CD4-positive, alpha-beta T cell treated with Interferon gamma for 1 hour (primary cell): ENCODE measurements at regions not wholly inside any gene's neighbourhood (a gene's known extent, or its start where the extent isn't known, plus 50 kb on each side); places are given as distances from the start of the nearest gene placed in this dataset.
"Not testable (repeated sequence)": the region's sequence is repeated elsewhere in the genome, so short reads cannot be mapped to it uniquely, and the experiment has no call there.

ENCODE experiments used
- DNase-seq: peaks from one replicate; pipeline ENCODE4 v3.0.0-alpha.2; 2020

DNA sequence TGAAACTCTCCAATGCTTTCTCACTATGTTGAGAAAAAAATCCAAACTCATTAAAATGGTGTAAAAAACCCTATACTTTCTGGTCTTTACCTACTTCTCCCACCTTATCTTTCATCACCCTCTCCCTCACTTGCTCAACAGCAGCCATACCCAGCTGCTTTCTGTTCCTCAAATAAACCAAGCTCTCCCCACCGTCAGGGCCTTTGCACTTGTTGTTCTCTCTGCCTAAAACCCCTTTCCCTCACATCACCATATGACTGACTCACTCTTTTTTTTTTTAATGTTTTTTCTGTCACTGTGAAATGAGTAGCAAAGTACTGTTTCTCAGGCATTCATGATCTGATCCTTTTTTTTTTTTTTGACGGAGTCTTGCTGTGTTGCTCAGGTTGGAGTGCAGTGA lies 122.3 kb upstream of the TMEM164 start:
- peak; percentile 43 for DNase-seq

DNA sequence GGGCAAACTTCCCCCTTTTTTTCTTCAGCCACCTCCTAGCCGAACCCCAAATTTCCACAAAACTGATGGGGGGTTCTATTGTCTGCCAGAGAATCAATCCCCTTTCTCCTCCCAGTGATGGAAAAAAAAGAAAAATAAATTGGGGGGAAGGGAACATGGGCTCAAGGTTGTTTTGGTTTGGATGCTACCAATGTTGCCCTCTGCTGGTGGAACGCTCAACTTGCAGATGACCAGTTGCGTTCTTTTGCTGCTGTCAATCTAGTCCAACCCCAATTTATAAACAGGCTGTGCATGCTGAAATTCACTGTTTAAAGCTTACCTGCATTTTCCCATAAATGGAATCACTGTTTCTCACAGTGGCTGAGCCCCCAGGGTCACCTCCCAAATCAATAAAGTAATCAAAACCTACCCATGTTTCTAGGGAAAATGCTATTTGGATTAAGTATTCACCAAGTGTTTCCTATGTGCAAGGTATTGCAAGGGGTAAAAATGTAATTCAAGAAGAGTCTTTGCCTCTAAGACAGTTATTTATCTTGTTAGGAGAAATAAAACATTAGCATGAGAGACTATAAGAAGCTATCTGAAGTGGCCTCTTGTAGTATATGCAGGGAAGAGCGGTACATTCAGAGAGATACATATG lies 116.7 kb upstream of the TMEM164 start:
- DNase-seq: peak; percentile 16

GRCh38 chrX:109889289-109890006 lies 113.5 kb upstream of the TMEM164 start:
- peak; percentile 19 for DNase-seq

DNA sequence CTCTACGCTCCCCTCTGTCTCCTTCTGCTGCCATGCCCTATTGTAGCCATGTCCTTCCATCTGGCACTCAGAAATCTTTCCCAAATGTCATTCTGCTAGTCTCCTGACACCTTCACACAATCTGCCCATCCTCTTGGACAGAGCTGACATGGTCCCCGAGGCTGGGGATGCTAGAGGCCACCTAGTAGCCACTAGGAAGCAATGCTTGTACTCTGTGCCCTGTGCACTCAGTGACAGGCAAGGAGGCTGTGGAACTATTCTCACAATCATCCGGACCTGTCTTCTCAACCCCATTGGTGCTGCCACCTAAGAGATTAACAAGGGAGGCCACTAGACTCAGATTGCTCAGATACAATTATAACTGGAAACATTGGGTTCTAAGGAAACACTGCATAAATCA lies 112.6 kb upstream of the TMEM164 start:
- no peak for DNase-seq

GRCh38 chrX:109890910-109891502 lies 111.9 kb upstream of the TMEM164 start:
- DNase-seq: peak; percentile 41

GRCh38 chrX:109896024-109896423 lies 106.9 kb upstream of the TMEM164 start:
- not testable (repeated sequence) for DNase-seq

DNA sequence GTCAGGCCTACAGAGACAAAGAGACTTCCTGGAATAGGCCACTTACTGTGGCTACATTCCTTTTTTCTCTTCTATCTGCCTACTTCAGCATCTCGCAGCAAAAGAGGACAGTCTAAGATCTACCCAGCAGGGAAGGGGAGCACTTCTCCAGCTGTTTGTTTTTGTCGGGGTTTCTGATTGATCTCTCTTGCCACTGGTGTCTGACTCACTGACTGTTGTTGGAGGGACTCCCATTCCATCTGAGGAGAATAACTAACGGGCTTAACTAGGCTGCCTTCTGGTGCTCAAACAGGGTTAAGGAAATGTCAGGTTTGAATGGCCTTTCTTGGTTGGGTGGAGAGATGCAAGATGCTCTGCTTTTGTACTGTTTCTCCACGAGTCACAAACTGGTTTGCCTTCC lies 100.2 kb upstream of the TMEM164 start:
- no peak for DNase-seq

DNA sequence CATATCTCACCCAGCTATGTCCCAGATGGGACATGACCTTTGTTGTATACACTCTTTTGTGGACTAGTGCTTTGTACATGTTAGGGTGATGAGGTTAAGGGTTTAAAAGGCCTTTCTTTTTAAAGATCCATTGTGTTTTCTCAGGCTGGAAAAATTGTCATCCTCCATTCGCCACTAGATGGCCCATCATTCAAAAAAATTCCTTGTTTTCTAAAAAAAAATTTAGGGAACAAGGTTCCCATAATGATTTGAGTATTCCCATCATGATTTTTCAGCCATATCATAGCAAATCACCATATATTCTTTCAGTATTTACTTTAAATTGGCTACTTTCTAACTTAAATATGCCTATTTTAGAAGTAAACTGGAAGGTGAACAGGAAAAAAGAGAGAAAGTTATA lies 91.9 kb upstream of the TMEM164 start:
- DNase-seq: no peak

- not testable (repeated sequence) for DNase-seq
These were observed 89.9 kb upstream of the TMEM164 start for GRCh38 chrX:109912993-109913392.

DNA sequence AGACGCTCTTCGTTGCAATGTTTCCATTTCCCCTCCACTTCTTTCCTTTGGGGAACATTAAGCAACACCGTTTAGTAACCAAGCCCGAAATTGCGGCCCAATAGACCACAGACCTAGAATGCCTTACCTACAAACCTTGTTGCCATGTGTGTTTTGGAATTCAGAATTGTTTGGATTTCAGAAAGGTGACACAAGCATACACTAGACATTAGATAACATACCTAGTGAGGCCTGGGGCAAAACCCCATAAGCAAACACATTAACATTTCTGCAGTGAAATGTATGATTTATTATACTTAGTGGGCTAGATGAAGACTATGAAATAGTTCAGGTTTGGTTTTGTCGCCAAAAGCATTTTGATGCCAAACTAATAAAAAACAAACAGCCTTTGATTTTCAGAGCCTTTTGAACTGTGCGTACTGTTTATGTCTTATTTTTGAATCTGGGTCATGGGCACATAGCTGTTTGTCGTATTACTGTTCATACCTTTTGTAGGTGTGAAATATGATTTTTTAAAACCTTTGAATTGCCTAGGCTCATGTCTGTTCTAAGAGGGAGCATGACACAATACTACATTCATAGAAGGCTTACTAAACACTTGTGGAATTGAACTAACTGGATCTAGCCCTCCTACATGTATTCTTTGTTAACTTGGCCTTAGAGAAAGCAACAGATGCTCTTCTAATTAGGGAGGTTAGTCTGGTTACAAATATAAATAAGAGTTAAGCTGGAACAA lies 88.6 kb upstream of the TMEM164 start:
- no peak for DNase-seq

DNA sequence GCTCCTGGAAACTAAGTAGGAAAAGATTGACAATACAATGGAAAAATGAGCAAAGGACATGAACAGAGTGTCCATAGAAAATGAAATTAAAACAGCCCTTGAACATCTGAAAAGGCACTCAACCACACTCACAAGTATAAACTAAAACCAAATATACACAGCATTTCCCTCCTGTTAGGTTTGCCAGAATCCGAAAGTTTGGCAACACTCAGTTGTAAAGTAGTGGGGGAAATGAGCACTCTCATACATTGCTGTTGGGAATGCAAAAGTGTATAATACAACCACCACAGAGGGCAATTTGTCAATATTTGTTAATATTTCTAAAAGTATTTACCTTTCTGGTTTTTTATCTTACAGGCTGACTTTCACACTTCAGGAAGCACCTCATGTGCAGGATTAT lies 84.2 kb upstream of the TMEM164 start:
- no peak for DNase-seq

DNA sequence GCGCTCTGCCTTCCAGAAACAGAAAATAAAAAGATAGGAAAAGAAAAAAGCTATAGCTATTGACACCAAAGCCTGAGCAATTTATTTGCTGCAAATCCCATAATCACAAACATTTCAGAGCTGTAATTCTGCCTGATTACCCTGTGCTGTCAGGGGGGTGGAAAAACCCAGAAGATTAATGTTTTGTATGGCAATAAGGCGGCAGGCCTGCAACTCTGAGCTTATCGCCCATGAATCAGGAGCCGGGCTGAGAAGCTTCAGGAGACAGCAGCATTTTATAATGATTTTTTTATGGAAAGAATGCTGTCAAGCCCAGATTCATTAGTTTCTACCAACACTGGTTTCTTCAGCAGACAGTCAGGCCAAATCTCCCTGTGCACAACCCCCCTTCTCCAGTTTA lies 82.6 kb upstream of the TMEM164 start:
- no peak for DNase-seq

DNA sequence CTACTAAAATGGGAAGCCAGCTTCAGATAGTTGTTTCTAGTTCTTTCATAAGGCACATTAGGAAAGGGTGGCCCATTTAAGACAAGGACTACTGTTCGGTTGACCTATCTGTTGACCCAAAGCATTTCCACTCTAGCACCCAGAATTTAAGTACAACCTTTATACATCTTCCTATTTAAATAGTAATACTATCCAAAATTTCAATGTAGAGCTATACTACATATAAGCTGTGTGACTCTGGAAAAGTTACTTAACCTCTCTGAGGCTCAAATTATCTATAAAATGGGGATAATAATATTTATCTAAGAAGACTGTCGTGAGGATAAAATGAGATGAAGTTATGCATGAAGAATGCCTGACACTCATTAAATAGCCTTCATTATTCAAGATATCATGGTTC lies 82.0 kb upstream of the TMEM164 start:
- no peak for DNase-seq

DNA sequence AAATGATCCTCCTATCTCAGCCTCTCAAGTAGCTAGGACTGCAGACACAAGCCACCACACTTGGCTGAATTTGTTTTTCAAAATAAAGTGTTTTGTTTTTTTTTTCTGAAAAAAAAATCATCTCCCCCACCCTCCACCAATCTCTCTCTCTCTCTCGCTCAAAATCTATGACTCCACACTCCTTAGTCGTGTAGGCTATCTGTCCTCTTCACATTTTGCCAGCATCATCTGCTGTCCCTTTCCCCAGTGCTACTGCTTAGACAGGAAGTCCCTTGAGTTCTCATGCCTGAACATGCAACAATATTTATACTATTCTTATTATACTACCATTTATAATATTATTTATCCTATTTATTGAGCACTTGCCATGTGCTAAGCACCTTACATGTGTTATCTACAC lies 80.7 kb upstream of the TMEM164 start:
- DNase-seq: no peak

DNA sequence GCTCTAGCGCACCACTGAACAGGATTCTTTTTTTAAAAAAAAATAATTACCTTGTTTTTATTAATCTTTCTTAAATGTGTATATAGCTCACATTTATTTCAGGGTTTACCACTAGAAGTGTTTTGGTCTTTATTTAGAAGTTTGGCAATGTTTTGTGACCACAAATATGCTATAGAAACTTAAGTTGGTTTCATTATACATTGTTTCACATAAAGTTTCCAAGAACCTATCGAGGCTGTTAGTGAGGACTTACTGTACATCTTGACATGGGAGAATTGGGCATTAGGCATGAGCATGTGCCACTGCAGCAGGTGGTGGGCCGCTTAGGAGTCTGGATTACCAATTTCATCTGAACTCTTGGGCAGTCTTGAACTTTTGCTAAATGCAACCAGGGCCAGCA lies 77.9 kb upstream of the TMEM164 start:
- not testable (repeated sequence) for DNase-seq

DNA sequence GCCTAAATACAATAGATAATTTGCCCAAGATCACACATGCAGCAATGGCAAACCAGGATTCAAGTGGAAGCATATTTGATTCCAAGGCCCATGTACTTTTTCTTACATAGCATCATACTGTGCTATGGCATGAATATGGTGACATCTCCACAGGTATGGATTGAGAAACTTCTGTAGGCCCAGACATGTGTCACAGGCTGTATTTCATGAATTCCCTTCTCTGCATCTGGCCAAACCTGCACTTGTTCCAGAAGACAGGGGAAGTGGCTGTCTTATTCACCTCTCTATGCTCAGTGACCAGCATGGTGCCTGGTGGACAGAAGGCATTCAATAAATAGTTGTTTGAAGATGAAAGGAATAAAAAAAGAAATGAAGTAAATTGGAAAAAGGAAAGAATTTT lies 77.3 kb upstream of the TMEM164 start:
- DNase-seq: no peak

DNA sequence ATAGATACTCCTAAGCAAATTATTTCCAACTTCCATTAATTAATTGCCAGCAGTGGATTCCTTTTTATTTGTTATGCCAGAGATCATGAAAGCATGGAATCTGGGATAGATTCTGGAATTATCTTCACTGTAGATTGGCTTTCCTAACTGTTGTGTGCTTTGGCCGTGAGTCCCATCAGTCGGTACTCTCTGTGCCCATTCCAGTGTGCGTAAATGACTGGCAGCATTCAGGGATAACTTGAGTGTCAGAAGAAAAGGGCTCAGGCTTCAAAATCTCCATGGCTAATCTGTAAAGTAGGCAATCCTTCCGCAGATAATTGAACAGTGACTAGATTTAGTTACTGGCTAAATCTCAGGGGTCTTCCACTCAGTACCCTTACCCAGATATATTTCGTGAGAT lies 76.8 kb upstream of the TMEM164 start:
- DNase-seq: no peak

GRCh38 chrX:109926743-109927662 lies 75.9 kb upstream of the TMEM164 start:
- no peak for DNase-seq

- no peak for DNase-seq
These were observed 75.1 kb upstream of the TMEM164 start for GRCh38 chrX:109927663-109928273.

- no peak for DNase-seq
These were observed 74.1 kb upstream of the TMEM164 start for GRCh38 chrX:109928596-109929335.

GRCh38 chrX:109931677-109932076 lies 71.2 kb upstream of the TMEM164 start:
- DNase-seq: no peak
